HEK293 (cell line): ENCODE measurements at regions not wholly inside any gene's neighbourhood (a gene's known extent, or its start where the extent isn't known, plus 50 kb on each side); places are given as distances from the start of the nearest gene placed in this dataset.

ENCODE experiments used
- CTCF ChIA-PET: fragments of 350-600 bp; formaldehyde crosslinking; extraction: SDS; loops from one replicate; lab custom pipeline; 2021; ENCODE audit warnings: antibody characterized with exemption; lab: Yijun Ruan, JAX
- POLR2A ChIA-PET: fragments of 300-600 bp; formaldehyde crosslinking; extraction: SDS; loops from one replicate; lab custom pipeline; 2020; ENCODE audit warnings: antibody characterized with exemption, inconsistent platforms; lab: Yijun Ruan, JAX
- H3K27ac ChIP-seq: fragments of 200-500 bp; sonication (Bioruptor generic); 2 replicates; pipeline ENCODE4 v1.5.1; 2014; ENCODE audit warnings: low read depth, low read length, control low read depth, inconsistent platforms; ENCODE audit errors: extremely low read depth
- H3K36me3 ChIP-seq, 2 experiments: fragments of 200-500 bp in 1 of 2; sonication (Bioruptor generic) in 1 of 2; 1 replicate in 1 of 2; 2 replicates in 1 of 2; pipeline ENCODE4 v1.5.1; 2014 to 2017; ENCODE audit warnings: inconsistent platforms in 2 of 2, low read length in 2 of 2; ENCODE audit not compliant: control insufficient read depth in 2 of 2, insufficient read depth in 1 of 2
- H3K4me1 ChIP-seq: fragments of 200-500 bp; sonication (Bioruptor generic); 2 replicates; pipeline ENCODE4 v1.5.1; 2014; ENCODE audit warnings: mild to moderate bottlenecking, low read length, inconsistent platforms; ENCODE audit not compliant: control insufficient read depth, insufficient read depth
- H3K4me3 ChIP-seq: 2 replicates; pipeline ENCODE4 v1.5.1; 2011; ENCODE audit warnings: low read depth, mild to moderate bottlenecking, control low read depth, low read length, moderate library complexity
- H3K9me3 ChIP-seq: fragments of 200-500 bp; sonication (Bioruptor generic); 2 replicates; pipeline ENCODE4 v1.5.1; 2014; ENCODE audit warnings: low read depth, low read length, inconsistent platforms; ENCODE audit not compliant: control insufficient read depth, insufficient read depth
- FEZF1 ChIP-seq: fragments of 450-650 bp; formaldehyde crosslinking; IDR thresholded peaks from 2 replicates; pipeline ENCODE4 v1.5.1; 2016; ENCODE audit warnings: missing biosample characterization, missing genetic modification characterization
- GLI4 ChIP-seq: fragments of 450-650 bp; formaldehyde crosslinking; IDR thresholded peaks from 2 replicates; pipeline ENCODE4 v1.5.1; 2016; ENCODE audit warnings: missing biosample characterization, missing genetic modification characterization
- GLIS1 ChIP-seq: fragments of 450-650 bp; formaldehyde crosslinking; IDR thresholded peaks from 2 replicates; pipeline ENCODE4 v1.5.1; 2016; ENCODE audit warnings: missing biosample characterization, missing genetic modification characterization
- HOXA7 ChIP-seq: sonication (generic); formaldehyde crosslinking; IDR thresholded peaks from 2 replicates; pipeline ENCODE4 v1.8.1; 2022; ENCODE audit warnings: missing genetic modification reagents, borderline replicate concordance
- IKZF3 ChIP-seq: fragments of 450-650 bp; IDR thresholded peaks from 2 replicates; pipeline ENCODE4 v1.5.0; 2018; ENCODE audit warnings: missing biosample characterization, mild to moderate bottlenecking, missing genetic modification characterization, moderate library complexity
- KLF10 ChIP-seq: fragments of 450-650 bp; IDR thresholded peaks from 2 replicates; pipeline ENCODE4 v1.5.1; 2018; ENCODE audit warnings: missing biosample characterization, mild to moderate bottlenecking, missing genetic modification characterization
- REPIN1 ChIP-seq: fragments of 450-650 bp; formaldehyde crosslinking; IDR thresholded peaks from 2 replicates; pipeline ENCODE4 v1.5.1; 2017; ENCODE audit warnings: missing biosample characterization, missing genetic modification characterization, low read depth
- TRIM28 ChIP-seq: IDR thresholded peaks from 2 replicates; pipeline ENCODE4 v1.6.1; 2011; ENCODE audit warnings: low read length, control low read depth, borderline replicate concordance
- WT1 ChIP-seq: fragments of 450-650 bp; formaldehyde crosslinking; IDR thresholded peaks from 2 replicates; pipeline ENCODE4 v1.5.1; 2016; ENCODE audit warnings: missing biosample characterization, missing genetic modification characterization
- ZBTB1 ChIP-seq: fragments of 450-650 bp; formaldehyde crosslinking; IDR thresholded peaks from 2 replicates; pipeline ENCODE4 v1.5.1; 2016; ENCODE audit warnings: missing biosample characterization, missing genetic modification characterization
- ZBTB20 ChIP-seq: fragments of 450-650 bp; formaldehyde crosslinking; IDR thresholded peaks from 2 replicates; pipeline ENCODE4 v1.5.1; 2016; ENCODE audit warnings: missing biosample characterization, missing genetic modification characterization
- ZNF133 ChIP-seq: fragments of 450-650 bp; formaldehyde crosslinking; IDR thresholded peaks from 2 replicates; pipeline ENCODE4 v1.5.1; 2016; ENCODE audit warnings: missing biosample characterization, missing genetic modification characterization
- ZNF175 ChIP-seq: fragments of 450-650 bp; formaldehyde crosslinking; IDR thresholded peaks from 2 replicates; pipeline ENCODE4 v1.5.1; 2016; ENCODE audit warnings: missing biosample characterization, missing genetic modification characterization
- ZNF221 ChIP-seq: fragments of 450-650 bp; formaldehyde crosslinking; IDR thresholded peaks from 2 replicates; pipeline ENCODE4 v1.5.1; 2017; ENCODE audit warnings: missing biosample characterization, missing genetic modification characterization, borderline replicate concordance
- ZNF394 ChIP-seq: fragments of 450-650 bp; formaldehyde crosslinking; IDR thresholded peaks from 2 replicates; pipeline ENCODE4 v1.5.1; 2016; ENCODE audit warnings: missing biosample characterization, missing genetic modification characterization, mild to moderate bottlenecking, moderate library complexity, borderline replicate concordance
- ZNF530 ChIP-seq: fragments of 450-650 bp; formaldehyde crosslinking; IDR thresholded peaks from 2 replicates; pipeline ENCODE4 v1.5.1; 2016; ENCODE audit warnings: low read depth, missing biosample characterization, missing genetic modification characterization
- ZNF571 ChIP-seq: fragments of 450-650 bp; formaldehyde crosslinking; IDR thresholded peaks from 2 replicates; pipeline ENCODE4 v1.5.0; 2017; ENCODE audit warnings: missing biosample characterization, missing genetic modification characterization
- ZNF621 ChIP-seq: fragments of 450-650 bp; formaldehyde crosslinking; IDR thresholded peaks from 2 replicates; pipeline ENCODE4 v1.5.1; 2017; ENCODE audit warnings: missing biosample characterization, missing genetic modification characterization
- ZNF747 ChIP-seq: fragments of 450-650 bp; formaldehyde crosslinking; IDR thresholded peaks from 2 replicates; pipeline ENCODE4 v1.5.1; 2016; ENCODE audit warnings: missing biosample characterization, missing genetic modification characterization
- ZNF785 ChIP-seq: fragments of 450-650 bp; formaldehyde crosslinking; IDR thresholded peaks from 2 replicates; pipeline ENCODE4 v1.5.1; 2016; ENCODE audit warnings: missing biosample characterization, missing genetic modification characterization
- ZNF843 ChIP-seq: fragments of 450-650 bp; formaldehyde crosslinking; IDR thresholded peaks from 2 replicates; pipeline ENCODE4 v1.5.1; 2016; ENCODE audit warnings: missing biosample characterization, missing genetic modification characterization
- TF ChIP-seq, protein P1 (sequence below): fragments of 450-650 bp; formaldehyde crosslinking; IDR thresholded peaks from 2 replicates; pipeline ENCODE4 v1.5.1; 2017; ENCODE audit warnings: missing biosample characterization, missing genetic modification characterization
- TF ChIP-seq, protein P2 (sequence below): fragments of 450-650 bp; formaldehyde crosslinking; conservative IDR thresholded peaks from 2 replicates; pipeline ENCODE4 v1.5.1; 2016; ENCODE audit warnings: low read depth, missing biosample characterization, missing genetic modification characterization
- TF ChIP-seq, protein P3 (sequence below): fragments of 450-650 bp; formaldehyde crosslinking; IDR thresholded peaks from 2 replicates; pipeline ENCODE4 v1.5.1; 2016; ENCODE audit warnings: missing biosample characterization, missing genetic modification characterization
- TF ChIP-seq, protein P4 (sequence below): fragments of 450-650 bp; formaldehyde crosslinking; IDR thresholded peaks from 2 replicates; pipeline ENCODE4 v1.5.1; 2017; ENCODE audit warnings: missing biosample characterization, missing genetic modification characterization
- TF ChIP-seq, protein P5 (sequence below): fragments of 450-650 bp; formaldehyde crosslinking; IDR thresholded peaks from 2 replicates; pipeline ENCODE4 v1.5.1; 2016; ENCODE audit warnings: missing biosample characterization, missing genetic modification characterization, borderline replicate concordance

DNA sequence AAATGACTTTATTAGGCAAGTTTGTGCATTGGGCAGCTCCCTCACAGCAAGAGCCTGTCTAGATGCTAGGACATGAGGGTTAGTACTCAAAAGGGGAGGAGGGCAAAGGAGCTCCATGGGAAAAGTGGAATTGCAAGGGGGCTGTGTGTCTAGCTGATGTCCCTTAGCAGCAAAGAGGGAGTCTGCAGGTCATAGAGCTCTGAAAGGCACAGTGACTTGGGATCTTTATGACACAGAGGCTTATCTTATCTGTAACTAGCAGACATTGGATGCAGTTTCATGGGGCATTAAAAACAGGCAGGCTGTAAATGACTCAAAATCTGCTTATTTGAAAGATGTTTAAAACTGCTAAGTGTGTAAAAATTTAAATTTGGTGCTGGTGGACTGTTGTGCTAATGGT, 556.2 kb upstream of the FZD8 start:
- no peak overlapping the region for H3K27ac ChIP-seq
- TF ChIP-seq REPIN1 (no peak), ZBTB1 (tag by site-specific recombination) (no peak), TRIM28 (peak; percentile 84; the same call in 1 of the 2 replicates), ZNF133 (no peak), FEZF1 (peak; percentile 27; the same call in 1 of the 2 replicates), ZNF530 (tag by site-specific recombination) (no peak), ZNF621 (no peak), KLF10 (tag by site-specific recombination) (no peak)
- TF ChIP-seq, protein P1, sequence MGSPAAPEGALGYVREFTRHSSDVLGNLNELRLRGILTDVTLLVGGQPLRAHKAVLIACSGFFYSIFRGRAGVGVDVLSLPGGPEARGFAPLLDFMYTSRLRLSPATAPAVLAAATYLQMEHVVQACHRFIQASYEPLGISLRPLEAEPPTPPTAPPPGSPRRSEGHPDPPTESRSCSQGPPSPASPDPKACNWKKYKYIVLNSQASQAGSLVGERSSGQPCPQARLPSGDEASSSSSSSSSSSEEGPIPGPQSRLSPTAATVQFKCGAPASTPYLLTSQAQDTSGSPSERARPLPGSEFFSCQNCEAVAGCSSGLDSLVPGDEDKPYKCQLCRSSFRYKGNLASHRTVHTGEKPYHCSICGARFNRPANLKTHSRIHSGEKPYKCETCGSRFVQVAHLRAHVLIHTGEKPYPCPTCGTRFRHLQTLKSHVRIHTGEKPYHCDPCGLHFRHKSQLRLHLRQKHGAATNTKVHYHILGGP (tag by site-specific recombination): no peak
- TF ChIP-seq, protein P2, sequence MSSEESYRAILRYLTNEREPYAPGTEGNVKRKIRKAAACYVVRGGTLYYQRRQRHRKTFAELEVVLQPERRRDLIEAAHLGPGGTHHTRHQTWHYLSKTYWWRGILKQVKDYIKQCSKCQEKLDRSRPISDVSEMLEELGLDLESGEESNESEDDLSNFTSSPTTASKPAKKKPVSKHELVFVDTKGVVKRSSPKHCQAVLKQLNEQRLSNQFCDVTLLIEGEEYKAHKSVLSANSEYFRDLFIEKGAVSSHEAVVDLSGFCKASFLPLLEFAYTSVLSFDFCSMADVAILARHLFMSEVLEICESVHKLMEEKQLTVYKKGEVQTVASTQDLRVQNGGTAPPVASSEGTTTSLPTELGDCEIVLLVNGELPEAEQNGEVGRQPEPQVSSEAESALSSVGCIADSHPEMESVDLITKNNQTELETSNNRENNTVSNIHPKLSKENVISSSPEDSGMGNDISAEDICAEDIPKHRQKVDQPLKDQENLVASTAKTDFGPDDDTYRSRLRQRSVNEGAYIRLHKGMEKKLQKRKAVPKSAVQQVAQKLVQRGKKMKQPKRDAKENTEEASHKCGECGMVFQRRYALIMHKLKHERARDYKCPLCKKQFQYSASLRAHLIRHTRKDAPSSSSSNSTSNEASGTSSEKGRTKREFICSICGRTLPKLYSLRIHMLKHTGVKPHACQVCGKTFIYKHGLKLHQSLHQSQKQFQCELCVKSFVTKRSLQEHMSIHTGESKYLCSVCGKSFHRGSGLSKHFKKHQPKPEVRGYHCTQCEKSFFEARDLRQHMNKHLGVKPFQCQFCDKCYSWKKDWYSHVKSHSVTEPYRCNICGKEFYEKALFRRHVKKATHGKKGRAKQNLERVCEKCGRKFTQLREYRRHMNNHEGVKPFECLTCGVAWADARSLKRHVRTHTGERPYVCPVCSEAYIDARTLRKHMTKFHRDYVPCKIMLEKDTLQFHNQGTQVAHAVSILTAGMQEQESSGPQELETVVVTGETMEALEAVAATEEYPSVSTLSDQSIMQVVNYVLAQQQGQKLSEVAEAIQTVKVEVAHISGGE (tag by site-specific recombination): no peak
- TF ChIP-seq, protein P3, sequence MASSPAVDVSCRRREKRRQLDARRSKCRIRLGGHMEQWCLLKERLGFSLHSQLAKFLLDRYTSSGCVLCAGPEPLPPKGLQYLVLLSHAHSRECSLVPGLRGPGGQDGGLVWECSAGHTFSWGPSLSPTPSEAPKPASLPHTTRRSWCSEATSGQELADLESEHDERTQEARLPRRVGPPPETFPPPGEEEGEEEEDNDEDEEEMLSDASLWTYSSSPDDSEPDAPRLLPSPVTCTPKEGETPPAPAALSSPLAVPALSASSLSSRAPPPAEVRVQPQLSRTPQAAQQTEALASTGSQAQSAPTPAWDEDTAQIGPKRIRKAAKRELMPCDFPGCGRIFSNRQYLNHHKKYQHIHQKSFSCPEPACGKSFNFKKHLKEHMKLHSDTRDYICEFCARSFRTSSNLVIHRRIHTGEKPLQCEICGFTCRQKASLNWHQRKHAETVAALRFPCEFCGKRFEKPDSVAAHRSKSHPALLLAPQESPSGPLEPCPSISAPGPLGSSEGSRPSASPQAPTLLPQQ (tag by site-specific recombination): no peak
- no peaks in the 10 kb centered on the region for H3K4me1 ChIP-seq
- CTCF ChIA-PET: no interaction called here
- no peaks in the 10 kb centered on the region for H3K9me3 ChIP-seq
- no peaks in the 10 kb centered on the region for H3K36me3 ChIP-seq
- POLR2A ChIA-PET: no interaction called here
- H3K4me3 ChIP-seq: no peak overlapping the region

DNA sequence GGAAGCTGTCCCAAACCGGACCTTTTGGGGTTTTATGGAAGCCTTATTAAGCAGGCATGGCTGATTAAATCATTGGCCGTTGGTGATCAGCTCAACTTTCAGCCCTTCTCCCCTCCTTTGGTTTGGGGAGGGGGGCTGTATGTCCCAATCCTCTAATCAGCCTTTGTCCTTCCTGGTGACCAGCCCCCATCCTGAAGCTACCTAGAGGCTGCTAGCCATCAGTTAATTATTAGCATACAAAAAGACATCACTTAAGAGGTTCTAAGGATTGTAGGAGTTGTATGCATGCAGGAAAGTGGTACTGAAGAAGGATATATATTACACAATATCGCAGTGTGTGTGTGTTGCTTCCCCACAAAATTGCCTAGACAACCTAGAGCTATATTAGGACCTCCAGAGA, 553.3 kb upstream of the FZD8 start:
- no peak overlapping the region for H3K4me3 ChIP-seq
- no peak for TF ChIP-seq ZNF571 (tag by site-specific recombination)
- no peak for TF ChIP-seq ZBTB20 (tag by site-specific recombination)
- TF ChIP-seq, protein P4, sequence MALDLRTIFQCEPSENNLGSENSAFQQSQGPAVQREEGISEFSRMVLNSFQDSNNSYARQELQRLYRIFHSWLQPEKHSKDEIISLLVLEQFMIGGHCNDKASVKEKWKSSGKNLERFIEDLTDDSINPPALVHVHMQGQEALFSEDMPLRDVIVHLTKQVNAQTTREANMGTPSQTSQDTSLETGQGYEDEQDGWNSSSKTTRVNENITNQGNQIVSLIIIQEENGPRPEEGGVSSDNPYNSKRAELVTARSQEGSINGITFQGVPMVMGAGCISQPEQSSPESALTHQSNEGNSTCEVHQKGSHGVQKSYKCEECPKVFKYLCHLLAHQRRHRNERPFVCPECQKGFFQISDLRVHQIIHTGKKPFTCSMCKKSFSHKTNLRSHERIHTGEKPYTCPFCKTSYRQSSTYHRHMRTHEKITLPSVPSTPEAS (tag by site-specific recombination): no peak
- TF ChIP-seq WT1: no peak
- TF ChIP-seq ZNF843: no peak
- no peak for TF ChIP-seq HOXA7
- TF ChIP-seq, protein P5, sequence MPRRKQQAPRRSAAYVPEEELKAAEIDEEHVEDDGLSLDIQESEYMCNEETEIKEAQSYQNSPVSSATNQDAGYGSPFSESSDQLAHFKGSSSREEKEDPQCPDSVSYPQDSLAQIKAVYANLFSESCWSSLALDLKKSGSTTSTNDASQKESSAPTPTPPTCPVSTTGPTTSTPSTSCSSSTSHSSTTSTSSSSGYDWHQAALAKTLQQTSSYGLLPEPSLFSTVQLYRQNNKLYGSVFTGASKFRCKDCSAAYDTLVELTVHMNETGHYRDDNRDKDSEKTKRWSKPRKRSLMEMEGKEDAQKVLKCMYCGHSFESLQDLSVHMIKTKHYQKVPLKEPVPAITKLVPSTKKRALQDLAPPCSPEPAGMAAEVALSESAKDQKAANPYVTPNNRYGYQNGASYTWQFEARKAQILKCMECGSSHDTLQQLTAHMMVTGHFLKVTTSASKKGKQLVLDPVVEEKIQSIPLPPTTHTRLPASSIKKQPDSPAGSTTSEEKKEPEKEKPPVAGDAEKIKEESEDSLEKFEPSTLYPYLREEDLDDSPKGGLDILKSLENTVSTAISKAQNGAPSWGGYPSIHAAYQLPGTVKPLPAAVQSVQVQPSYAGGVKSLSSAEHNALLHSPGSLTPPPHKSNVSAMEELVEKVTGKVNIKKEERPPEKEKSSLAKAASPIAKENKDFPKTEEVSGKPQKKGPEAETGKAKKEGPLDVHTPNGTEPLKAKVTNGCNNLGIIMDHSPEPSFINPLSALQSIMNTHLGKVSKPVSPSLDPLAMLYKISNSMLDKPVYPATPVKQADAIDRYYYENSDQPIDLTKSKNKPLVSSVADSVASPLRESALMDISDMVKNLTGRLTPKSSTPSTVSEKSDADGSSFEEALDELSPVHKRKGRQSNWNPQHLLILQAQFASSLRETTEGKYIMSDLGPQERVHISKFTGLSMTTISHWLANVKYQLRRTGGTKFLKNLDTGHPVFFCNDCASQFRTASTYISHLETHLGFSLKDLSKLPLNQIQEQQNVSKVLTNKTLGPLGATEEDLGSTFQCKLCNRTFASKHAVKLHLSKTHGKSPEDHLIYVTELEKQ: no peak
- no peak for TF ChIP-seq ZNF785
- no peak for TF ChIP-seq ZNF394 (tag by site-specific recombination)
- TF ChIP-seq IKZF3: no peak
- no peak for TF ChIP-seq ZNF175
- no peak for TF ChIP-seq GLI4 (tag by site-specific recombination)
- TF ChIP-seq GLIS1 (tag by site-specific recombination): no peak
- no peak for TF ChIP-seq ZNF747
- no peak for TF ChIP-seq ZNF221 (tag by site-specific recombination)
- POLR2A ChIA-PET: no interaction called here
- no peak overlapping the region for H3K27ac ChIP-seq
- CTCF ChIA-PET: no interaction called here
- H3K4me1 ChIP-seq: no peaks in the 10 kb centered on the region
- H3K9me3 ChIP-seq: peaks cover 5% of the 10 kb centered on the region
- no peaks in the 10 kb centered on the region for H3K36me3 ChIP-seq
